Spleen (tissue), 11 donors: ENCODE measurements at regions not wholly inside any gene's neighbourhood (a gene's known extent, or its start where the extent isn't known, plus 50 kb on each side); places are given as distances from the start of the nearest gene placed in this dataset.

ENCODE experiments used
- DNase-seq: peaks from one replicate; pipeline ENCODE4 v3.0.0-alpha.2; 2020
- H3K27ac ChIP-seq, 8 donors: fragments of 200-600 bp; sonication (generic) in 7 of 8; 1 replicate in 4 of 8; 2 replicates in 4 of 8; pipeline versions ENCODE4 v1.5.0 to v1.8.0; 2016 to 2021; ENCODE audit warnings: inconsistent platforms in 4 of 8, mild to moderate bottlenecking in 4 of 8, moderate library complexity in 1 of 8
- H3K27me3 ChIP-seq, 7 donors: fragments of 200-600 bp; sonication (generic) in 6 of 7; replicated peaks in 1 of 7; 1 replicate in 4 of 7; 2 replicates in 3 of 7; pipeline versions ENCODE4 v1.5.0 to v1.8.0; 2016 to 2021; ENCODE audit warnings: inconsistent platforms in 3 of 7, mild to moderate bottlenecking in 1 of 7
- H3K36me3 ChIP-seq, 6 donors: fragments of 200-600 bp; sonication (generic) in 5 of 6; 1 replicate in 4 of 6; 2 replicates in 2 of 6; pipeline versions ENCODE4 v1.5.0 to v1.8.0; 2016 to 2021; ENCODE audit warnings: inconsistent platforms in 2 of 6
- H3K4me1 ChIP-seq, 6 donors: fragments of 200-600 bp; sonication (generic) in 5 of 6; 1 replicate in 3 of 6; 2 replicates in 3 of 6; pipeline versions ENCODE4 v1.5.0 to v1.8.0; 2016 to 2021; ENCODE audit warnings: inconsistent platforms in 3 of 6
- H3K4me3 ChIP-seq, 8 donors: fragments of 200-600 bp; sonication (generic) in 7 of 8; 1 replicate in 4 of 8; 2 replicates in 4 of 8; pipeline versions ENCODE4 v1.5.0 to v1.8.0; 2016 to 2021; ENCODE audit warnings: inconsistent platforms in 4 of 8, mild to moderate bottlenecking in 4 of 8, moderate library complexity in 2 of 8
- H3K9me3 ChIP-seq, 8 donors: fragments of 200-600 bp; sonication (generic) in 7 of 8; 1 replicate in 4 of 8; 2 replicates in 4 of 8; pipeline versions ENCODE4 v1.5.0 to v1.8.0; 2016 to 2021; ENCODE audit warnings: inconsistent platforms in 4 of 8
- POLR2A ChIP-seq, 3 donors: fragments of 450-650 bp; IDR thresholded peaks; one replicate each; pipeline ENCODE4 v1.5.1; 2017; ENCODE audit warnings: antibody characterized with exemption in 3 of 3, mild to moderate bottlenecking in 1 of 3
- POLR2AphosphoS5 ChIP-seq, 3 donors: sonication (generic); formaldehyde crosslinking; IDR thresholded peaks; one replicate each; pipeline ENCODE4 v1.5.1; 2017; ENCODE audit warnings: antibody characterized with exemption in 3 of 3
- WGBS, 5 donors: extraction: QIAGEN DNeasy Blood & Tissue Kit in 3 of 5; methylation state at CpG; one replicate each; pipeline versions ENCODE4 v1.1.5 to v1.1.7; 2013 to 2018; 5-methylcytosine and 5-hydroxymethylcytosine counted together
- intact Hi-C: fragments of 100-400 bp; cut with DNase I; formaldehyde crosslinking; loops from one replicate; pipeline ENCODE4 v1.15.0; 2023; ENCODE audit warnings: low total_unique reads
- TF ChIP-seq, protein P1 (sequence below), 11 experiments: fragments of 200-600 bp in 7 of 11; fragments of 450-650 bp in 4 of 11; sonication (generic) in 4 of 11; IDR thresholded peaks in 8 of 11; conservative IDR thresholded peaks in 3 of 11; 1 replicate in 7 of 11; 2 replicates in 4 of 11; pipeline versions ENCODE4 v1.4.0 to v1.8.0; 2016 to 2021; ENCODE audit warnings: antibody characterized with exemption in 11 of 11, inconsistent platforms in 4 of 11, mild to moderate bottlenecking in 1 of 11
- donor health status: healthy with polysubstance abuse.
- donor health status: DM: no; HTN: no; CAD: no; lungs with moderate emphysema.
- donor health status: DM: no; HTN: no; CAD: no.
- donor health status: Bipolar disorder and iron deficiency.
- donor health status: healthy.
- donor health status: DM: no; HTN: no; CAD: no.
- donor health status: DM: yes; HTN: yes; CAD: no.

DNA sequence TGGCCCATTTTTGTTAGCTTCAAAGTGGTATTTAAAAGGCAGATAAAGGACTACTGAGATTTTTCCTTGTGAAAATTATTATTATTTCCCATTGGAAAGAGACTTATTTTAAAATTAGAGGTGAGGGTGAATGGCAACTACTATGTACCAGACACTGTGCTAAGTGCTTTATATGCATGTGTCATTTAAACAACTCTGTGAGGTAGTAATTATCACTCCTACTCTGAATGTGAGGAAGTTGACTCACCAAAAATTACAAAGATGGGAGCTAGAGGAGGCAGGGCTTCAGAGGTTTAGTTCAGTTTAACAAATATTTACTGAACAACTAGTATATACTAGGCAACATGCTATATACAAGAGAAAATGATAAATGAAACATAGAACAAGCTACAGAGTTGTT lies 78.2 kb downstream of the MSL3 start:
- Histone ChIP-seq H3K27ac (no peak overlapping the region), H3K27me3 (no peaks in the 10 kb centered on the region), H3K9me3 (peaks cover 0 to 8% (median 0%) of the 10 kb centered on the region in 8 donors), H3K4me1 (no peaks in the 10 kb centered on the region), H3K36me3 (no peaks in the 10 kb centered on the region), H3K4me3 (no peak overlapping the region)
- no peak for TF ChIP-seq POLR2AphosphoS5 (IDR thresholded peaks at IDR 0.05)
- intact Hi-C loops: no loop called here
- DNase-seq: no peak

DNA sequence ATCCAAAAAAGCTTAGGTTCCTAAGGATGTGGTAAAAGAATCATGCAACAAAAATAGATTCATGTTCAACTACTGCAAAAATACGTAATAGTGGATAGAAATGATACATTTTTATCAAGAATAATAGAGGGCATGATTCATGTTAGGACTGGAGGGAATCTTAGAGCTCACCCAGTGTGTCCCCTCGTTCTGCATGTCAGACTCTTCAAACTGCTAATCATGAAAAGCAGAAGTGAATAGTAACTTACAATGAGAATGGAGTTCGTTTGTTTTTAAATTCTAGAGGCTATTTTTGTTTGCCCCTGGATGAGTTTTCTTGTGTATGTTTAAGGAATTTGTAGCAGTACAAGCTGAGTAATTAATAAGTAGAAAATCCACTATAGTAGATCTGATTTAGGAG lies 79.4 kb downstream of the MSL3 start:
- DNase-seq: no peak
- Histone ChIP-seq H3K27ac (no peak overlapping the region), H3K4me1 (no peaks in the 10 kb centered on the region), H3K27me3 (no peaks in the 10 kb centered on the region), H3K9me3 (peaks cover 0 to 8% (median 0%) of the 10 kb centered on the region in 8 donors), H3K36me3 (no peaks in the 10 kb centered on the region), H3K4me3 (no peak overlapping the region)
- TF ChIP-seq POLR2AphosphoS5 (IDR thresholded peaks at IDR 0.05) (no peak), POLR2A (IDR thresholded peaks at IDR 0.05) (no peak)
- TF ChIP-seq, protein P1, sequence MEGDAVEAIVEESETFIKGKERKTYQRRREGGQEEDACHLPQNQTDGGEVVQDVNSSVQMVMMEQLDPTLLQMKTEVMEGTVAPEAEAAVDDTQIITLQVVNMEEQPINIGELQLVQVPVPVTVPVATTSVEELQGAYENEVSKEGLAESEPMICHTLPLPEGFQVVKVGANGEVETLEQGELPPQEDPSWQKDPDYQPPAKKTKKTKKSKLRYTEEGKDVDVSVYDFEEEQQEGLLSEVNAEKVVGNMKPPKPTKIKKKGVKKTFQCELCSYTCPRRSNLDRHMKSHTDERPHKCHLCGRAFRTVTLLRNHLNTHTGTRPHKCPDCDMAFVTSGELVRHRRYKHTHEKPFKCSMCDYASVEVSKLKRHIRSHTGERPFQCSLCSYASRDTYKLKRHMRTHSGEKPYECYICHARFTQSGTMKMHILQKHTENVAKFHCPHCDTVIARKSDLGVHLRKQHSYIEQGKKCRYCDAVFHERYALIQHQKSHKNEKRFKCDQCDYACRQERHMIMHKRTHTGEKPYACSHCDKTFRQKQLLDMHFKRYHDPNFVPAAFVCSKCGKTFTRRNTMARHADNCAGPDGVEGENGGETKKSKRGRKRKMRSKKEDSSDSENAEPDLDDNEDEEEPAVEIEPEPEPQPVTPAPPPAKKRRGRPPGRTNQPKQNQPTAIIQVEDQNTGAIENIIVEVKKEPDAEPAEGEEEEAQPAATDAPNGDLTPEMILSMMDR (IDR thresholded peaks at IDR 0.05 in 8 of 11, conservative IDR thresholded peaks at IDR 0.05 in 3 of 11): no peak
- WGBS, 5 donors: 20 to 40% (median 28%) methylated on average over 3 of the region's 3 CpGs
- intact Hi-C loops: no loop called here

DNA sequence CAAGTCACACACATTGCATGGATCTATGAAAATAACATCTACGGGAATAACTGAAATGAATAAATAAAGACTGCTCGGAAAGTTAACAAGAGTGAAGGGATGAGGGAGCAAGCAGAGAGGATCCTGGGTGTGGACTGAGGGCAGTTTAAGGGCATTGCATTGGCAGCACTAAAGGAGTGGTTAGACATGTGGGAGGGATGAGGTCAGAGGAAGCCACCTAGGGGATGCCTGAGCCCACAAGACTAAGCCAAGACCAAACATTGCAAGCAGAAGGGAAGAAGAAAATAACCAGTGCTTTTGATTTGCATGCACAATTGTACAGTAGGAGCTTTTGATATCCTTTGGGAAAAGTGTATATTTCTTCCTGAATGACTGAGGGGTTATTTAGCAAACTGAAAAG lies 106.1 kb downstream of the MSL3 start:
- intact Hi-C loops: no loop called here
- H3K27me3 ChIP-seq: no peaks in the 10 kb centered on the region
- peaks cover 0 to 3% (median 0%) of the 10 kb centered on the region in 8 donors for H3K9me3 ChIP-seq
- no peaks in the 10 kb centered on the region for H3K4me1 ChIP-seq
- H3K4me3 ChIP-seq: no peak overlapping the region
- WGBS, 5 donors: 86 to 100% (median 92%) methylated on average over 2 of the region's 2 CpGs
- no peaks in the 10 kb centered on the region for H3K36me3 ChIP-seq
- TF ChIP-seq POLR2AphosphoS5 (IDR thresholded peaks at IDR 0.05) (no peak), POLR2A (IDR thresholded peaks at IDR 0.05) (no peak)
- TF ChIP-seq, protein P1 (IDR thresholded peaks at IDR 0.05 in 8 of 11, conservative IDR thresholded peaks at IDR 0.05 in 3 of 11): no peak
- no peak overlapping the region for H3K27ac ChIP-seq
- no peak for DNase-seq

DNA sequence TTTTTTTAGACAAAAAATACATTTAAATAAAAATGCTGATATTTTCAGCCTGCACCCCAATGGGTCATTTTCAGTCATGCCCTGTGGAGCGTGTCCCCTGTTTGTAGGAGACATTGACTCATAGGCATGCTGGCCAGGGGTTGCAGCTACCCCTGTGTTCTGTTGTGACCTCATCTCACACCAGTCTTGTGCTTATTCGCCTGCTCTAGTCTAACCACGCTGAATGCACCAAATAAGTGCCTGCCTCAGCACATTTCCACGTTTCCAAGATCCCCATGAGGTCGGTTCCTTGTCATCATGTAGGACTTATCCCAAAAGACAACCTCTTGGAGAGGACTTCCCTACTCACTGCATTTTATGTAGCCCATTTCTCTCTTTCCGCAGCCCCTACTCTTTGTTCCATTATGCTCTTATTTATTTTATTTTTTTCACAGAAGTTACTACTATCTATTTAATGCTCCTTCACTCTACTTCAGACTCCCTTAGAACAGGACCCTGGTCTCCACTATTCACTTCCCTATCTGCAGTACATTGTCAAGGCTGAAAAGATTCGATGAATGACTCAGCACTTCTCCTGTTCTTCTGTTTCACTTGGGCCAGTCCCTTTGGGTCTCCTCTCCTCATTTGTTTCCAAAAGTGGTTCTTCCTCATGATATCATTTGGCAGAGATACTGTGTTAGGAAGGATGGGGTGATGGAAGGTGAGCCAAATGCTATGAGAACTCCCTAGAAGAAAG lies 109.7 kb downstream of the MSL3 start:
- intact Hi-C loops: no loop called here
- 61 to 82% (median 78%) methylated on average over 7 of the region's 7 CpGs for WGBS, 5 donors
- TF ChIP-seq POLR2AphosphoS5 (IDR thresholded peaks at IDR 0.05) (no peak), POLR2A (IDR thresholded peaks at IDR 0.05) (no peak)
- TF ChIP-seq, protein P1 (IDR thresholded peaks at IDR 0.05 in 8 of 11, conservative IDR thresholded peaks at IDR 0.05 in 3 of 11): no peak

More for the DNA sequence above, 109.7 kb downstream of the MSL3 start:
- no peaks in the 10 kb centered on the region for H3K4me1 ChIP-seq
- H3K36me3 ChIP-seq: no peaks in the 10 kb centered on the region
- no peak overlapping the region for H3K4me3 ChIP-seq
- no peak overlapping the region for H3K27ac ChIP-seq
- DNase-seq: no peak
- H3K9me3 ChIP-seq: peaks cover 0 to 3% (median 0%) of the 10 kb centered on the region in 8 donors
- no peaks in the 10 kb centered on the region for H3K27me3 ChIP-seq
